Neuronal stem cell (in vitro differentiated cells): ENCODE measurements at regions not wholly inside any gene's neighbourhood (a gene's known extent, or its start where the extent isn't known, plus 50 kb on each side); places are given as distances from the start of the nearest gene placed in this dataset.
A peak's percentile ranks its signal among the peaks of the same experiment; 100 is the strongest.

Experiments
- DNase-seq: peaks from one replicate; pipeline ENCODE4 v3.0.0-alpha.2; 2013; ENCODE audit warnings: low spot score
- H2AFZ ChIP-seq: one replicate; pipeline ENCODE4 v1.6.1; 2013; ENCODE audit warnings: mild to moderate bottlenecking, low read length, inconsistent platforms
- H2AK5ac ChIP-seq: 2 replicates; pipeline ENCODE4 v1.6.1; 2013; ENCODE audit warnings: low read depth, mild to moderate bottlenecking, inconsistent platforms, low read length, moderate library complexity, mixed read lengths
- H2BK120ac ChIP-seq: 2 replicates; pipeline ENCODE4 v1.6.1; 2013; ENCODE audit warnings: low read depth, mild to moderate bottlenecking, inconsistent platforms, low read length, moderate library complexity, mixed read lengths
- H2BK12ac ChIP-seq: one replicate; pipeline ENCODE4 v1.6.1; 2013; ENCODE audit warnings: low read length, inconsistent platforms
- H2BK15ac ChIP-seq: 2 replicates; pipeline ENCODE4 v1.6.1; 2013; ENCODE audit warnings: mild to moderate bottlenecking, low read length, inconsistent platforms, mixed read lengths
- H2BK5ac ChIP-seq: one replicate; pipeline ENCODE4 v1.6.1; 2013; ENCODE audit warnings: inconsistent platforms, mild to moderate bottlenecking, low read length, moderate library complexity
- H3K14ac ChIP-seq: one replicate; pipeline ENCODE4 v1.6.1; 2013; ENCODE audit warnings: low read length, inconsistent platforms
- H3K18ac ChIP-seq: 2 replicates; pipeline ENCODE4 v1.6.1; 2013; ENCODE audit warnings: low read length, inconsistent platforms
- H3K23ac ChIP-seq: 2 replicates; pipeline ENCODE4 v1.6.1; 2013; ENCODE audit warnings: low read depth, mild to moderate bottlenecking, mixed read lengths, low read length, inconsistent platforms; ENCODE audit not compliant: poor library complexity
- H3K27ac ChIP-seq: replicated peaks from 3 replicates; pipeline ENCODE4 v1.5.1; 2013; ENCODE audit warnings: low read length, inconsistent platforms
- H3K27me3 ChIP-seq, 3 experiments: 2 replicates each; pipeline ENCODE4 v1.6.1; 2013; ENCODE audit warnings: low read length in 3 of 3, mild to moderate bottlenecking in 2 of 3, inconsistent platforms in 1 of 3, low read depth in 1 of 3, mixed read lengths in 1 of 3, moderate library complexity in 1 of 3; ENCODE audit not compliant: control insufficient read depth in 3 of 3, insufficient read depth in 3 of 3
- H3K36me3 ChIP-seq, 2 donors: replicated peaks in 1 of 2; 2 replicates each; pipeline ENCODE4 v1.6.1; 2013; ENCODE audit warnings: low read length in 2 of 2; ENCODE audit not compliant: control insufficient read depth in 2 of 2, insufficient read depth in 2 of 2
- H3K4ac ChIP-seq: 2 replicates; pipeline ENCODE4 v1.6.1; 2013; ENCODE audit warnings: inconsistent platforms, mild to moderate bottlenecking, low read length, moderate library complexity
- H3K4me1 ChIP-seq, 2 donors: 1 replicate in 1 of 2; 2 replicates in 1 of 2; pipeline ENCODE4 v1.6.1; 2013; ENCODE audit warnings: low read length in 2 of 2, low read depth in 1 of 2; ENCODE audit not compliant: control insufficient read depth in 2 of 2, insufficient read depth in 1 of 2
- H3K4me2 ChIP-seq: one replicate; pipeline ENCODE4 v1.6.1; 2013; ENCODE audit warnings: mild to moderate bottlenecking, low read length, inconsistent platforms; ENCODE audit not compliant: insufficient read depth, poor library complexity, severe bottlenecking
- H3K4me3 ChIP-seq, 2 donors: 2 replicates each; pipeline ENCODE4 v1.5.1; 2013; ENCODE audit warnings: low read length in 2 of 2, mild to moderate bottlenecking in 2 of 2, inconsistent platforms in 1 of 2, moderate library complexity in 1 of 2
- H3K79me1 ChIP-seq: one replicate; pipeline ENCODE4 v1.6.1; 2013; ENCODE audit warnings: low read depth, mild to moderate bottlenecking, inconsistent platforms, low read length, moderate library complexity
- H3K9ac ChIP-seq: one replicate; pipeline ENCODE4 v1.6.1; 2013; ENCODE audit warnings: mild to moderate bottlenecking, low read depth, low read length, inconsistent platforms; ENCODE audit not compliant: poor library complexity
- H3K9me3 ChIP-seq, 2 donors: replicated peaks in 1 of 2; 2 replicates each; pipeline versions ENCODE3 to v1.6.1; 2013; ENCODE audit warnings: low read length in 2 of 2, mild to moderate bottlenecking in 2 of 2, inconsistent platforms in 1 of 2, low read depth in 1 of 2, mixed read lengths in 1 of 2, moderate library complexity in 1 of 2; ENCODE audit not compliant: control insufficient read depth in 2 of 2, insufficient read depth in 1 of 2
- H4K8ac ChIP-seq: one replicate; pipeline ENCODE4 v1.6.1; 2013; ENCODE audit warnings: low read depth, mild to moderate bottlenecking, inconsistent platforms, low read length, moderate library complexity
- H4K91ac ChIP-seq: one replicate; pipeline ENCODE4 v1.6.1; 2013; ENCODE audit warnings: low read length, low read depth, mild to moderate bottlenecking, inconsistent platforms; ENCODE audit not compliant: poor library complexity
- WGBS, 2 donors: extraction: QIAGEN DNeasy Blood & Tissue Kit; methylation state at CpG; one replicate each; pipeline ENCODE4 v1.1.7; 2013; ENCODE audit warnings: missing lambda C conversion rate in 2 of 2, mixed read lengths in 1 of 2; ENCODE audit not compliant: insufficient read length in 2 of 2, insufficient replicate concordance in 1 of 2; ENCODE audit errors: extremely low coverage in 2 of 2; 5-methylcytosine and 5-hydroxymethylcytosine counted together

- H2BK12ac ChIP-seq = no peak overlapping the region
- no peak overlapping the region for H2AFZ ChIP-seq
- H3K23ac ChIP-seq = no peak overlapping the region
- no peaks in the 10 kb centered on the region for H3K36me3 ChIP-seq
- no peak overlapping the region for H4K91ac ChIP-seq
- H3K27ac ChIP-seq = no peak overlapping the region
- no peak overlapping the region for H4K8ac ChIP-seq
- H3K4me2 ChIP-seq = no peak overlapping the region
- no peak overlapping the region for H3K4me3 ChIP-seq
- no peak overlapping the region for H2AK5ac ChIP-seq
- H2BK5ac ChIP-seq = no peak overlapping the region
- no peak overlapping the region for H3K9ac ChIP-seq
- no peak overlapping the region for H3K14ac ChIP-seq
- H3K79me1 ChIP-seq = no peaks in the 10 kb centered on the region
- no peak overlapping the region for H3K4ac ChIP-seq
- H3K4me1 ChIP-seq = peaks cover 1 to 3% of the 10 kb centered on the region in 2 donors
- no peak for DNase-seq
- no peak overlapping the region for H2BK120ac ChIP-seq
- no peaks in the 10 kb centered on the region for H3K9me3 ChIP-seq
- no peaks in the 10 kb centered on the region for H3K27me3 ChIP-seq
- H2BK15ac ChIP-seq = no peak overlapping the region
- no peak overlapping the region for H3K18ac ChIP-seq
These were observed 230.3 kb upstream of the TYRP1 start for GRCh38 chr9:12462861-12463260.

GRCh38 chr9:12463641-12464040, 229.5 kb upstream of the TYRP1 start:
- H3K27ac ChIP-seq = no peak overlapping the region
- H2BK5ac ChIP-seq = no peak overlapping the region
- no peaks in the 10 kb centered on the region for H3K79me1 ChIP-seq
- no peak overlapping the region for H3K23ac ChIP-seq
- H3K4ac ChIP-seq = no peak overlapping the region
- peaks cover 1 to 3% of the 10 kb centered on the region in 2 donors for H3K4me1 ChIP-seq
- WGBS, 2 donors = no CpG with 5 or more reads among the region's 3 CpGs
- H3K4me2 ChIP-seq = no peak overlapping the region
- no peak overlapping the region for H3K4me3 ChIP-seq
- no peak overlapping the region for H2AFZ ChIP-seq
- H4K8ac ChIP-seq = no peak overlapping the region
- H3K36me3 ChIP-seq = no peaks in the 10 kb centered on the region
- no peak overlapping the region for H2BK15ac ChIP-seq
- H2AK5ac ChIP-seq = no peak overlapping the region
- no peak overlapping the region for H2BK120ac ChIP-seq
- H3K14ac ChIP-seq = no peak overlapping the region
- H4K91ac ChIP-seq = no peak overlapping the region
- DNase-seq = no peak
- H3K9me3 ChIP-seq = no peaks in the 10 kb centered on the region
- no peak overlapping the region for H3K18ac ChIP-seq
- H3K9ac ChIP-seq = no peak overlapping the region
- no peaks in the 10 kb centered on the region for H3K27me3 ChIP-seq
- H2BK12ac ChIP-seq = no peak overlapping the region

GRCh38 chr9:12464400-12464799, 228.8 kb upstream of the TYRP1 start:
- Histone ChIP-seq H3K4me1 (peaks cover 1 to 3% of the 10 kb centered on the region in 2 donors), H4K8ac (no peak overlapping the region), H2AK5ac (no peak overlapping the region), H3K4me2 (no peak overlapping the region), H3K4me3 (no peak overlapping the region), H3K27me3 (no peaks in the 10 kb centered on the region), H3K79me1 (no peaks in the 10 kb centered on the region), H3K9ac (no peak overlapping the region), H3K23ac (no peak overlapping the region), H2AFZ (no peak overlapping the region), H3K4ac (no peak overlapping the region), H3K36me3 (no peaks in the 10 kb centered on the region), H3K9me3 (no peaks in the 10 kb centered on the region), H4K91ac (no peak overlapping the region), H3K14ac (no peak overlapping the region), H3K27ac (no peak overlapping the region), H2BK120ac (no peak overlapping the region), H2BK15ac (no peak overlapping the region), H2BK12ac (no peak overlapping the region), H2BK5ac (no peak overlapping the region), H3K18ac (no peak overlapping the region)
- DNase-seq = no peak
- no CpG with 5 or more reads among the region's 3 CpGs for WGBS, 2 donors

- Histone ChIP-seq H2BK12ac (no peak overlapping the region), H3K27me3 (no peaks in the 10 kb centered on the region), H2BK5ac (no peak overlapping the region), H2BK120ac (no peak overlapping the region), H3K9ac (no peak overlapping the region), H3K36me3 (no peaks in the 10 kb centered on the region), H3K14ac (no peak overlapping the region), H3K4me1 (peaks cover 1 to 3% of the 10 kb centered on the region in 2 donors), H4K8ac (no peak overlapping the region), H3K4me3 (no peak overlapping the region), H3K27ac (no peak overlapping the region), H3K4me2 (no peak overlapping the region), H2AK5ac (no peak overlapping the region), H3K9me3 (no peaks in the 10 kb centered on the region), H3K4ac (no peak overlapping the region), H2BK15ac (no peak overlapping the region), H3K18ac (no peak overlapping the region), H2AFZ (no peak overlapping the region), H3K23ac (no peak overlapping the region), H3K79me1 (no peaks in the 10 kb centered on the region), H4K91ac (no peak overlapping the region)
- DNase-seq = peak; percentile 54
- WGBS, 2 donors = no CpG with 5 or more reads among the region's 2 CpGs
These were observed 228.2 kb upstream of the TYRP1 start for GRCh38 chr9:12464910-12465512.
